Hypothalamus (tissue), 51 donors: ENCODE measurements at regions not wholly inside any gene's neighbourhood (a gene's known extent, or its start where the extent isn't known, plus 50 kb on each side); places are given as distances from the start of the nearest gene placed in this dataset.
"Not testable (repeated sequence)": the region's sequence is repeated elsewhere in the genome, so short reads cannot be mapped to it uniquely, and the experiment has no call there.

Experiments
- DNase-seq, 51 donors: peaks; one replicate each; lab custom pipeline; 2025; lab: John Stamatoyannopoulos, UW

DNA sequence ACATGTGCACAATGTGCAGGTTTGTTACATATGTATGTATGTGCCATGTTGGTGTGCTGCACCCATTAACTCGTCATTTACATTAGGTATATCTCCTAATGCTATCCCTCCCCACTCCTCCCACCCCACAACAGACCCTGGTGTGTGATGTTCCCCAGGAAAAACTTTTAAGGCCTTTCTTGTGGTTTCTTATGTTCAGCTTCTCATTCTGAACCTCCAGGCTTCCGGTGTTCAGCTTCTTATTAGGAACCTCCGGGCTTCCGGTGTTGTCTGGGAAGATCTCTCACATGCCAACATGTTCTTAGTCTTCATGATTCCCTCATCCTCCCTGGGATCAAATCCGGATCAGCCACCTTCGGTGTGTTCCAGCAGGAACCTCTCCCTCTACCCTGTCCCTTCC, 338.8 kb upstream of the IRX2 start:
- not testable (repeated sequence) for DNase-seq

DNA sequence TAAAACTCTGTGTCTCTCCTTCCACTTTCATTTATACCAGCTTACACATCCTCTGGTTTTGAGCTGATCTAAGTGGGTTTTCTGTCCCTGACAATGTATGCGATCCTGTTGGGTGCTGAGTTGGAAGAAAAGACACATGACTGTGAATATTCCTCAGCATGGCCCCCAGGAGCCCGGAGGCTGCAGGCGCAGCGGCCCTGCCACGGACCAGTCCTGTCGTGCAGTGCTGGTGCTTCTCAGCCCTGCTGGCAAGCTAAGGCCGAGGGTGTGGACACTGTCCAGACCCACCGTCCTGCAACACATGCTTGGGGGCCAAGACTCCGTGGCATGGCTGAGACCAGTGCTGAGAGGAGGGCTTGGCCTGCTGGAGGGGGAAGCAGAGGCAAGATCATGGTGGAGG, 328.9 kb upstream of the IRX2 start:
- no peak for DNase-seq

DNA sequence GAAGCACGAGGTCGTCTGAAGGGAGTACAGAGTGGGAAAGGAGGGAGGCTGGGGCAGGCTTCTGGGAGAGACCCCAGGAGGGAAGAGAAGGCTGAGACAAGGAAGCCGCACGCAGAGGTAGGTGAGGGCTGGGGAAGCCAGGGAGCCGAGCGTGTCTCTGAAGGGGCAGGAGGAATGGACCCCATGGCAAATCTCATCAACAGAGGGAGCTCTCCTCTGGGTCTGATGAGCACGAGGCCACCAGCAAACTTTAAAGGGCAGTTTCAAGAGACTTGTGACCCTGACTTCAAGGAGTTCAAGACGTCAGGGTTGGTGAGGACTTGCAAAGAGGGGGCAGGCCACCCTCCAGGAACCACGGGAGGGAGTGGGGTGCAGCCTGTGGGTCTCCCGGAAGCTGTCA, 326.2 kb upstream of the IRX2 start:
- no peak for DNase-seq

DNA sequence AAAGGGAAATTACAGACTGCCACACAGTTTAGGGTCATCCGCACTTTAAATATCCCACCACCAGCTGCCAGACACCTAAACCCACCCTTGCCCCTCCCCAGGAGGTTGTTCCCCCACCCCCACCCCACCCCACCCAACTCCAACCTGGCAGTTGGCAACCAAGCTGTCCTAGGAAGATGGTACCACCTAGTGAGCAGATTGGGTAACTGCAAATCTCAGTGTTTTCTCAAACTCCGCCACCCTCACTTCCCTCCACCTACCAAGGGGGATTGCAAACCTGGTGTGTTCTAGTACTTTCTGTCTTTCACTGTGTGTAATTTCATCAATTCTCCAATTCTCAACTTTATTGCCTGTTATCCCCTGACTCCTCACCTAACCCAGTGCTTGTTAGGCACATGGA, 323.8 kb upstream of the IRX2 start:
- no peak for DNase-seq

DNA sequence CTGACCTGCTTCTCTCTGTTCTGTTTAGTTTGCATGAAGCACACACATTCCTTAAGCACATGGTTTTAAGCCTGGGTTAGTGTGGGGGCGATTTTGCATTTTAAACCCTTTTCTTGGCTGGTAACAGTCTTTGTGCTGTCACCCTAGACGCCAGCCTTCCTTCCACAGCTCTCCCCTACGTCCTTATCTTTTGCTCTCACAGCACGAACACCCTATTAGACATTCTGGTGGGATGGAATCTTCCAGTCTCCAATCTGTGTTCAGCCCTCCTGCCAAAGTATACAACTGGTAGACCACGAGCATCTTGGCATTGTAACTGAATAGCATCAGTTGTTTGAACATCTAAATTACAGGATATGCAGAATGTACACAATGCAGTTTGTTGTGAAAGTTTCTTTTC, 316.9 kb upstream of the IRX2 start:
- DNase-seq: no peak

DNA sequence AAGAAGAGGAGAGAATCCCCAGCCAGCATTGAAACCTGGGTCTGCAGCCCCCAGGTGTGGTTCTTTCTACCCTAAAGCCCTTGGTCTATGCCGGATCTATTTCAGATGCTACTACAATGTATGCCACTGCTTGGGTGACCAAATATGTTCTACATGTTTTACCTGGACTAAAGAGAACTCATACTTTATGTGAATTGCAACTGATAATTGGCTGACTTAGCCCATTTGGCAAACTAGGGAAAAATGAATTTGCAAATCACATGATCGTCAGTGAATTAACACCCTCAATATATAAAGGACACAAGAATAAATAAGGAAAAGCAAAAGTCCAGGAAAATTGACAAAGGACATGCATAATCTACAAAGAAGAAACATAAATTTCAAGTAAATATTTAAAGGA, 308.8 kb upstream of the IRX2 start:
- no peak for DNase-seq

- DNase-seq: no peak
Observed at GRCh38 chr5:3059488-3059887, 308.0 kb upstream of the IRX2 start.

- no peak for DNase-seq
Observed at GRCh38 chr5:3058942-3059341, 307.5 kb upstream of the IRX2 start.

- DNase-seq: no peak
Observed at GRCh38 chr5:3056866-3057265, 305.4 kb upstream of the IRX2 start.

DNA sequence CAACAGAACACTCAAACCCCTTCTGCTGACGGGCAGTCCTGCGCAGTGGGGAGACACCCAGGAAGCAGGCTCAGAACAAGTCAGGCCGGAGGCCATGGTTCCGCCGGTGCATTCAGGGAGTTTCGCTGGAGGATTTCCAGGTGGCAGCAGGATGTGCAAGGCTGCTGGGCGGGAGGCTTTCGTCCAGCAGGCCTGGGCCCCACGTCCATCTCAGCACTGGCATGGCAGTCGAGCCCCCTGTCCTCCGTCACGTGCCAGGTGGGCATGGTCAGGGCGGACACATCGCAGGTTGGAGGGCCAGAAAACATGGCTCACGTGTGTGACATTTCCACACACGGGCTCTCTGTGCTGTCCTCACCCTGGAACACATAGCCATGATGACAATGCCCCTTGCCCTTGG, 299.9 kb upstream of the IRX2 start:
- DNase-seq: no peak

DNA sequence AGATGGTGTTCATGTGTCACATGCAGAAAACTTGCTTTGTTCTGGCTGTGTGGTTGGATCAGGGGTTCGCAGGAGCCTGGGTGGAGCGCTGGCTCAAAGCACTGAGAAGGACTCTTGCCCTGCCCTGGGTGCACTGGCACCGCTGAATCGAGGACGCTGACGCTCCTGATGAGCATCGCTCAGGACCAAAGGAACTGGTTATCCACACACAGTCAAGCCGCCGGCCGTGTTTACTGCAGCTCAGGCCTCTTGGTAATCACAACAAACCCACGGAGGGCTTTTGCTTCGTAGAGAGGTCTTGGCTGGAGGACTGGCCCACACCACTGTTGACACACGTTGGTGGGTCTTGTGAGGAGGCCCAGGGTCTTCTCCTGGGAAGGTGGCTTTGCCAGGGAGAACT, 299.4 kb upstream of the IRX2 start:
- DNase-seq: no peak

DNA sequence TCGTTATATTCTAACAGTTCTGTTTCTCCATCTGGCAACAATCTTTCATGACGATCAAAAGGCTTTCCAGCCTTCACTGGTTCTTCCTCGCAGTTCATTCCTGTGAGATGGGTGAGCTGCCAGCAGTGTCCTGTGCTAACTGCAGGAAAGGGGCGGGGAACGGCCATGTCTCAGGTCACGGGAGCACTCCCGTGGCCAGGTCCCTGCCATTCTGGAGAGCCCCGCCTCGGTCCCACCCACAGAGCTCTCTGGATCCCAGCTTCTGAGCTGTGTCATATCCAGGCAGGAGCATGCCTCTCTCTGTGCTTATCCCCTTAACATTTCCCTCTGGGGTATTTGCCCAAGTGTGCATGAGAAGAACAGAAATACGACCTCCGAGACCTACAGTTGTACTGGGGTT, 297.8 kb upstream of the IRX2 start:
- no peak for DNase-seq

GRCh38 chr5:3047212-3047774, 295.8 kb upstream of the IRX2 start:
- no peak for DNase-seq

GRCh38 chr5:3043600-3043999, 292.1 kb upstream of the IRX2 start:
- no peak for DNase-seq

- no peak for DNase-seq
Observed at GRCh38 chr5:3041001-3041400, 289.5 kb upstream of the IRX2 start.

DNA sequence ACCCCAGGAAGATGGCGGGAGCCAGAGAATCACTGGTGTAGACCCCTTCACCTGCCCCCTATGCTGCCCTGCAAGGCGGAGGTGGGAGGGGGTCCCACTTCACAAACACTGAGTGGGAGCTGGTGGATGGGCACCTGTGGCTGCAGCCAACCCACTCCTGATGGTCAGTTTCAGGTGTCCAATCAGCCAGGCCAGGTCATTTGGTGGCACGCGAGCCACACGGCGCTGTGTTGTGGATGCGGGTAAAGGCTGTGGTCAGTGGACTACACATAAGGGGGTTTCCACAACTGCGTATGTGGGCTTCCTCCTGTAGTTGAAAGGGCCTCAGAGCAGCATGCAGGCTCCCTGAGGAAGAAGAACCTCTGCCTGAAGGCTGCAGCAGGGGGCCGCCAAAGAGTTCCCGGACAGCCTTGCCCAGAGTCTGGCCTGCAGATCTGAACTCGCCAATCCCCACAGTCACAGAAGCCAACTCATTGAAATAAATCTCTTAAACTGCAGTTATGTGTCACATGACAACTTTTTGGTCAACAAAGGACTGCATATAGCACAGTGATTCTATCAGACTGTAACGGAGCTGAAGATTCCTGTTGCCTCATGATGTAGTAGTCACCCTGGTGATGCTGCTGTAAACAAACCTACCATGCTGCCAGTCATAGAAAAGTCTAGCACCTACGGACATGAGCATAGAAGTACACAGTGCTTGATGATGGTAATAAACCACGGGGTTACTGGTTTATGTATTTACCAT, 284.7 kb upstream of the IRX2 start:
- DNase-seq: no peak

DNA sequence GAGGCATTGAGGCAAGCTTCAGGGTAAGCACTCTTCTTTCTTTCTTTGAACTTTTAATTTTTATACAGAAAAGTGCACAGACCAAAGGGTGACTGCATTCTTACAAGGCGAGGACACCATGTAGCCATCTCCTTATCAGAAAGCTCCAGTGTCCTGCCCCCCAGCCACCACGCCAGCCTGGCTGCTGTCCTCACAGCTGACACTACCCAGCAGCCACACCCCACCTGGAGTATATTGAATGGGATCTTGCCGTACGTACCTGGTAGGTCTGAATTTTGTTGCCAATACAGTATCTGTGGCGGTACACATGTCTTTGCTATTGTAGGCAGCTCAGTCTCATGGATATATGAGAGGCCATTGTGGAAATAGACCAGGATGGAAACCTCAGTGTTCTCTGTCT, 284.0 kb upstream of the IRX2 start:
- DNase-seq: no peak

- DNase-seq: no peak
Observed at GRCh38 chr5:3034881-3035280, 283.4 kb upstream of the IRX2 start.

- no peak for DNase-seq
Observed at GRCh38 chr5:3034449-3034848, 283.0 kb upstream of the IRX2 start.

DNA sequence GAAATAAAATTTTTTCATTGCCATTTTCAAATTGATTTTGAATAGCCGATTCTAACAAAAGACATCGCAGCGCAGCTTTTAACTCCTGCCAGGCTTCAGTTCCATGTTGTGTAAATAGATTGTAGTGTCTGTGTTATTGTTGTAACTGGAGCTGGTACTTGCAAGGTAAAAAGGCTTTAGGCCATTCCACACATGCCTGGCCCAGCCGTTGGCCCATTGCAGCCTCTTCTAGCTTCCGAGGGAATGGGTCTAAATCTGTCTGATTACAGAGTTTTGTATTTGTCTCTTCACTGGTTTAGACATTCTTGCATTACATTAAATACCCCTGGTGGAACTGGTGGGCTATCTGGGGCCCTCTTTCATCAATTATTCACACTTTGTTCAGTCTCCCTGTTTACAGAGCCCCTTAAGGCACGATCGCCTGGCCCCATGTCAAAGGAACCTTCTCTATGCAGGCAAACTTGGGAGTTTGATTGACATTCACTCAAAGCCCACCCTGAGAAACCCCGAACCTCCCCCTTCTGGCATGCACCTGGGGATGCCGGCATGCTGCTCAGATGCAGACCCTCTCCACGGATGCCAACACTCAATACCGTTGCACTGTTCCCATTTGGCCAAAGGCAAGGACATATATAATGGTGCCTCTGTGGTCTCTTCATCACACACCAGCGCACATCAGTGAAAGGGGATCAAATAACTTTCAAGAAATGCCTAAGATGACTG, 281.7 kb upstream of the IRX2 start:
- no peak for DNase-seq

DNA sequence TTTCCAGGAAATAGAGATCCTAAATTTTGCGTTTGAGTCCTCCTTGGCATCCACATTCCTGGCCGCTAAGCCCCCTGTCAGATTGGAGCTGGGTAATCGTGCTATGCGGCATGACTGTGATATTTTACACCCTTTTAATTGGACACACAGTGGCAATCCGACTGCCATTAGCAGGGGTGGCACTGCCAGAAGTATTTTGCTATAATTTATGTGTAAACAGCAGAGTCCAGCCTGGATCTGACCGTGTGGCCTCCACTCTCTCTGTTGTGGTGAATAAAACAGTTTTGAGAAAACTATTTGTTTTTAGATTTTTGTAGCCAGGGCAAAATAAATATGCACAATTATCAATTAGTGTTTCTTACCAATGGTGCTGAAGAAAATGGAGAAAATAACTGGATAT, 281.0 kb upstream of the IRX2 start:
- DNase-seq: no peak

DNA sequence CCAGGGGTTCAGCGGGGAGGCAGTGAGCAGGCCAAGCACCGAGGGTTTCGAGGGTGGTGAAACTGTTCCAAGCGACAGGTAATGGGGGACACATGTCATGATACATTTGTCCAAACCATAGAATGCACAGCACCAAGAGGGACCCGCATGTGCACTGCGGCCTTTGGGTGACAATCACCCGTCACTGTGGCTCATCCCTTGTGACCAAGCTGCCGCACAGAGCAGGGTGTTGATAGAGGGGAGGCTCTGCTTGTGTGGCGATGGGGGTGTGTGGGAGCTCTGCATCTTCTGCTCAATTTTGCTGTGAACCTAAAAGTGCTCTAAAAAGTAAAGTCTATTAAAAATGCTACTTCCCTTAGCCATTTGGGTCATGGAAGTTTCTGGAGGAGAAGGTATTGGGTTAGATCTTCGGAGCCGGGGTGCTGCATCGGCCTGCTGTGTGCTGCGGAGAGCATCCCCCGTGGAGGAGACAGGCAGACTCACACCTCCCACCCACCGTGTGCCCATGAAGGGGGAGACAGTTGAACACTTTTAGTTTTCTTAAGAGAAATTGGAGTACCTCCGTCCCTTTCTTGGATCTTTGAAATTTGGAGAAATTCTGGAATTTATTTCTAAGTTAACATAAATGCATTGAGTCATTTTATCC, 280.4 kb upstream of the IRX2 start:
- no peak for DNase-seq
